ENCODE measurements at regions not wholly inside any gene's neighbourhood (a gene's known extent, or its start where the extent isn't known, plus 50 kb on each side); places are given as distances from the start of the nearest gene placed in this dataset.

- TF ChIP-seq EZH2phosphoT487 (IDR thresholded peaks at IDR 0.05; ENCODE audit: low read depth, severe bottlenecking, unreplicated experiment) (no peak), CTCF (IDR thresholded peaks at IDR 0.05; ENCODE audit: poor library complexity) (no peak)
Observed at GRCh38 chr4:107148904-107149303, 112.8 kb upstream of the DKK2 start.

Measured in hepatocyte (in vitro differentiated cells).